ENCODE measurements at regions not wholly inside any gene's neighbourhood (a gene's known extent, or its start where the extent isn't known, plus 50 kb on each side); places are given as distances from the start of the nearest gene placed in this dataset.

- no peaks in the 10 kb centered on the region for H3K79me2 ChIP-seq (ENCODE audit: insufficient read depth, low read length)
- CTCF ChIA-PET (ENCODE audit: low intra/inter-chr PET ratio, low total read pairs) = no interaction called here
- no peaks in the 10 kb centered on the region for H3K36me3 ChIP-seq (replicated peaks in 1 of 2; ENCODE audit: control insufficient read depth in 1 of 2, insufficient read depth in 2 of 2, low read length in 2 of 2)
- no peaks in the 10 kb centered on the region for H4K20me1 ChIP-seq (ENCODE audit: insufficient read depth, low read length)
- H3K4me3 ChIP-seq (replicated peaks in 1 of 3; ENCODE audit: insufficient read depth in 1 of 3, low read depth in 2 of 3, low read length in 3 of 3) = no peak overlapping the region
- H3K4me1 ChIP-seq (ENCODE audit: insufficient read depth, low read length) = no peaks in the 10 kb centered on the region
- no peak overlapping the region for H3K9ac ChIP-seq (ENCODE audit: insufficient read depth, low read depth, low read length)
- DNase-seq (ENCODE audit: low spot score) (no peak), FAIRE-seq (no peak), ATAC-seq (no peak)
- H3K27ac ChIP-seq (ENCODE audit: extremely low read length, insufficient read depth, low read length) = no peak overlapping the region
- 0% methylated on average over 1 of the region's 1 CpG for WGBS (ENCODE audit: low lambda C conversion rate)
- BruUV-seq (replicated peaks) = no TSS peak
- H2AFZ ChIP-seq (ENCODE audit: low read length) = no peak overlapping the region
- intact Hi-C loops (cut with micrococcal nuclease; ENCODE audit: unreplicated experiment) (no loop called here), in situ Hi-C loops (cut with HindIII; ENCODE audit: extremely low pct_ligation_motif_present, low pct_unique_long_range_greater_than_20kb) (no loop called here)
- H3K4me2 ChIP-seq (ENCODE audit: low read depth, low read length) = no peak overlapping the region
- TF ChIP-seq ZNF776 (CRISPR knock-in tag; IDR thresholded peaks at IDR 0.05) = no peak
- POLR2A ChIA-PET = no interaction called here
- no peaks in the 10 kb centered on the region for H3K27me3 ChIP-seq (ENCODE audit: control insufficient read depth in 1 of 2, insufficient read depth in 2 of 2, low read length in 2 of 2)
- H3K9me3 ChIP-seq (ENCODE audit: low read length) = peaks cover 47% of the 10 kb centered on the region
Observed at GRCh38 chr14:41047763-41048162, 558.9 kb upstream of the LRFN5 start.

GRCh38 chr14:41037388-41037787 is 569.3 kb upstream of the LRFN5 start:
- Histone ChIP-seq H4K20me1 (ENCODE audit: insufficient read depth, low read length) (no peaks in the 10 kb centered on the region), H3K4me3 (replicated peaks in 1 of 3; ENCODE audit: insufficient read depth in 1 of 3, low read depth in 2 of 3, low read length in 3 of 3) (no peak overlapping the region), H3K4me2 (ENCODE audit: low read depth, low read length) (no peak overlapping the region), H3K9ac (ENCODE audit: insufficient read depth, low read depth, low read length) (no peak overlapping the region), H3K79me2 (ENCODE audit: insufficient read depth, low read length) (no peaks in the 10 kb centered on the region), H3K36me3 (replicated peaks in 1 of 2; ENCODE audit: control insufficient read depth in 1 of 2, insufficient read depth in 2 of 2, low read length in 2 of 2) (no peaks in the 10 kb centered on the region), H3K27ac (ENCODE audit: extremely low read length, insufficient read depth, low read length) (no peak overlapping the region), H2AFZ (ENCODE audit: low read length) (no peak overlapping the region), H3K27me3 (ENCODE audit: control insufficient read depth in 1 of 2, insufficient read depth in 2 of 2, low read length in 2 of 2) (no peaks in the 10 kb centered on the region), H3K9me3 (ENCODE audit: low read length) (peaks cover 66% of the 10 kb centered on the region), H3K4me1 (ENCODE audit: insufficient read depth, low read length) (no peaks in the 10 kb centered on the region)
- WGBS (ENCODE audit: low lambda C conversion rate) = 13% methylated on average over 2 of the region's 3 CpGs
- FAIRE-seq = no peak
- in situ Hi-C loops (cut with HindIII; ENCODE audit: extremely low pct_ligation_motif_present, low pct_unique_long_range_greater_than_20kb) (no loop called here), intact Hi-C loops (cut with micrococcal nuclease; ENCODE audit: unreplicated experiment) (no loop called here)
- ATAC-seq = no peak
- no peak for DNase-seq (ENCODE audit: low spot score)
- TF ChIP-seq ZBTB40 (IDR thresholded peaks at IDR 0.05) (no peak), ZBTB40 (CRISPR knock-in tag; IDR thresholded peaks at IDR 0.05) (no peak), SKI (IDR thresholded peaks at IDR 0.05; ENCODE audit: partially characterized antibody) (no peak), AHR (CRISPR knock-in tag; IDR thresholded peaks at IDR 0.05) (no peak), SP5 (CRISPR knock-in tag; IDR thresholded peaks at IDR 0.05; ENCODE audit: borderline replicate concordance, low read depth) (no peak), WIZ (CRISPR knock-in tag; IDR thresholded peaks at IDR 0.05) (no peak)
- BruUV-seq (replicated peaks) = no TSS peak
- ChIA-PET CTCF (ENCODE audit: low intra/inter-chr PET ratio, low total read pairs) (no interaction called here), POLR2A (no interaction called here)

Measured in HepG2 (cell line).